ENCODE measurements at regions not wholly inside any gene's neighbourhood (a gene's known extent, or its start where the extent isn't known, plus 50 kb on each side); places are given as distances from the start of the nearest gene placed in this dataset.

- DNase-seq, result no peak
Measured at GRCh38 chr18:56374007-56374655, 264.3 kb downstream of the TXNL1 start.

- no peak for DNase-seq
Measured at GRCh38 chr18:56373601-56374000, 264.8 kb downstream of the TXNL1 start.

- no peak for DNase-seq
Measured at GRCh38 chr18:56368066-56368465, 270.3 kb downstream of the TXNL1 start.

GRCh38 chr18:56358608-56359280 lies 279.6 kb downstream of the TXNL1 start:
- DNase-seq, result no peak

GRCh38 chr18:56353663-56354260 lies 284.6 kb downstream of the TXNL1 start:
- DNase-seq, result no peak

GRCh38 chr18:56351911-56352500 lies 286.4 kb downstream of the TXNL1 start:
- no peak for DNase-seq

- no peak for DNase-seq
Measured at GRCh38 chr18:56337507-56337906, 300.9 kb downstream of the TXNL1 start.

- no peak for DNase-seq
Measured at GRCh38 chr18:56333839-56334238, 304.6 kb downstream of the TXNL1 start.

- no peak for DNase-seq
Measured at GRCh38 chr18:56333146-56333545, 305.2 kb downstream of the TXNL1 start.

- no peak for DNase-seq
Measured at GRCh38 chr18:56332371-56332770, 306.0 kb downstream of the TXNL1 start.

GRCh38 chr18:56330366-56331110 lies 307.9 kb downstream of the TXNL1 start:
- no peak for DNase-seq

- no peak for DNase-seq
Measured at GRCh38 chr18:56329536-56329935, 308.9 kb downstream of the TXNL1 start.

GRCh38 chr18:56327191-56327885 lies 311.1 kb downstream of the TXNL1 start:
- DNase-seq, result no peak

GRCh38 chr18:56326336-56327072 lies 311.9 kb downstream of the TXNL1 start:
- no peak for DNase-seq

- no peak for DNase-seq
Measured at GRCh38 chr18:56323673-56324072, 314.7 kb downstream of the TXNL1 start.

- no peak for DNase-seq
Measured at GRCh38 chr18:56322406-56322805, 316.0 kb downstream of the TXNL1 start.

- no peak for DNase-seq
Measured at GRCh38 chr18:56321470-56321869, 316.9 kb downstream of the TXNL1 start.

- DNase-seq, result no peak
Measured at GRCh38 chr18:56319953-56320352, 318.4 kb downstream of the TXNL1 start.

- DNase-seq, result no peak
Measured at GRCh38 chr18:56316727-56317126, 321.7 kb downstream of the TXNL1 start.

- no peak for DNase-seq
Measured at GRCh38 chr18:56315363-56315762, 323.0 kb downstream of the TXNL1 start.

- DNase-seq, result no peak
Measured at GRCh38 chr18:56314396-56314795, 324.0 kb downstream of the TXNL1 start.

All from activated CD4-positive, alpha-beta T cell treated with anti-CD3 and anti-CD28 coated beads for 48 hours (primary cell).